Motor neuron (in vitro differentiated cells): ENCODE measurements at regions not wholly inside any gene's neighbourhood (a gene's known extent, or its start where the extent isn't known, plus 50 kb on each side); places are given as distances from the start of the nearest gene placed in this dataset.
"Not testable (repeated sequence)": the region's sequence is repeated elsewhere in the genome, so short reads cannot be mapped to it uniquely, and the experiment has no call there.

Source experiments
- ATAC-seq, 8 experiments: fragments of 200-7000 bp; cut with Tn5 transposase; replicated peaks in 6 of 8; 2 replicates each; pipeline ENCODE4 v1.8.0; 2021; ENCODE audit warnings: mild to moderate bottlenecking in 8 of 8, moderate library complexity in 8 of 8
- H3K27ac ChIP-seq, 2 donors: fragments of 250-450 bp; sonication (Bioruptor Pico); 2 replicates each; pipeline ENCODE4 v1.9.0; 2021; ENCODE audit warnings: antibody characterized with exemption in 2 of 2, mild to moderate bottlenecking in 2 of 2, moderate library complexity in 1 of 2
- H3K4me1 ChIP-seq, 2 donors: fragments of 250-450 bp; sonication (Bioruptor Pico); replicated peaks in 1 of 2; 2 replicates each; pipeline ENCODE4 v1.6.1; 2021; ENCODE audit warnings: antibody characterized with exemption in 2 of 2, mild to moderate bottlenecking in 2 of 2, moderate library complexity in 1 of 2
- H3K4me3 ChIP-seq, 5 donors: fragments of 250-450 bp; sonication (Bioruptor Pico); 2 replicates each; pipeline ENCODE4 v1.9.0; 2021; ENCODE audit warnings: antibody characterized with exemption in 5 of 5, mild to moderate bottlenecking in 5 of 5, moderate library complexity in 4 of 5
- WGBS, 10 experiments: fragments of 450-650 bp; shearing (Covaris generic); methylation state at CpG; one replicate each; pipeline ENCODE4 v1.0.0; 2022; 5-methylcytosine and 5-hydroxymethylcytosine counted together
- in situ Hi-C, 9 experiments: fragments of 400-800 bp; cut with MboI; loops; one replicate each; pipeline ENCODE4 v1.15.0; 2021; ENCODE audit warnings: low sequenced_read_pairs in 9 of 9, low pct_unique_long_range_greater_than_20kb in 2 of 9; ENCODE audit not compliant: unreplicated experiment in 9 of 9

GRCh38 chr11:81966340-81966739, 767.3 kb downstream of the FAM181B start:
- no peak overlapping the region for H3K27ac ChIP-seq
- no peak overlapping the region for H3K4me3 ChIP-seq
- H3K4me1 ChIP-seq = no peaks in the 10 kb centered on the region
- in situ Hi-C loops = no loop called here
- WGBS, 10 experiments = 23 to 96% (median 83%) methylated on average over 2 to 3 of the region's 3 CpGs; no CpG with 5 or more reads in 2 of the 10 experiments
- no peak for ATAC-seq

- H3K27ac ChIP-seq = no peak overlapping the region
- H3K4me1 ChIP-seq = no peaks in the 10 kb centered on the region
- in situ Hi-C loops = no loop called here
- no peak for ATAC-seq
- 15 to 69% (median 49%) methylated on average over 1 to 3 of the region's 3 CpGs for WGBS, 10 experiments
- H3K4me3 ChIP-seq = no peak overlapping the region
Measured at GRCh38 chr11:81963018-81963417, 770.6 kb downstream of the FAM181B start.

- in situ Hi-C loops = no loop called here
- WGBS, 10 experiments = 5 to 97% (median 76%) methylated on average over 3 of the region's 3 CpGs
- Histone ChIP-seq H3K4me1 (no peaks in the 10 kb centered on the region), H3K27ac (no peak overlapping the region), H3K4me3 (no peak overlapping the region)
- peak in 1 of 8 experiments; percentile 15 for ATAC-seq
Measured at GRCh38 chr11:81960443-81960842, 773.2 kb downstream of the FAM181B start.

- Histone ChIP-seq H3K27ac (no peak overlapping the region), H3K4me1 (no peaks in the 10 kb centered on the region), H3K4me3 (no peak overlapping the region)
- in situ Hi-C loops = no loop called here
- 0 to 100% (median 56%) methylated on average over 1 to 2 of the region's 2 CpGs; no CpG with 5 or more reads in 2 of the 10 experiments for WGBS, 10 experiments
- ATAC-seq = no peak
Measured at GRCh38 chr11:81959341-81959740, 774.3 kb downstream of the FAM181B start.

- H3K27ac ChIP-seq, in situ Hi-C loops, ATAC-seq, H3K4me3 ChIP-seq, H3K4me1 ChIP-seq: not testable (repeated sequence)
- 83 to 100% (median 94%) methylated on average over 1 to 6 of the region's 6 CpGs; no CpG with 5 or more reads in 3 of the 10 experiments for WGBS, 10 experiments
Measured at GRCh38 chr11:81954301-81954700, 779.4 kb downstream of the FAM181B start.

- ATAC-seq = peak in 4 of 8 experiments; percentile 40 to 100 (median 78)
- Histone ChIP-seq H3K27ac (no peak overlapping the region), H3K4me3 (no peak overlapping the region), H3K4me1 (no peaks in the 10 kb centered on the region)
- 10 to 100% (median 76%) methylated on average over 1 to 3 of the region's 3 CpGs; no CpG with 5 or more reads in 2 of the 10 experiments for WGBS, 10 experiments
- in situ Hi-C loops = no loop called here
Measured at GRCh38 chr11:81946831-81947230, 786.8 kb downstream of the FAM181B start.

- Histone ChIP-seq H3K27ac (no peak overlapping the region), H3K4me1 (peaks cover 0 to 2% of the 10 kb centered on the region in 2 donors), H3K4me3 (no peak overlapping the region)
- 13 to 83% (median 51%) methylated on average over 2 of the region's 2 CpGs; no CpG with 5 or more reads in 2 of the 10 experiments for WGBS, 10 experiments
- in situ Hi-C loops = no loop called here
- no peak for ATAC-seq
Measured at GRCh38 chr11:81942646-81943045, 791.0 kb downstream of the FAM181B start.

- in situ Hi-C loops = no loop called here
- 20 to 83% (median 50%) methylated on average over 1 to 2 of the region's 2 CpGs; no CpG with 5 or more reads in 2 of the 10 experiments for WGBS, 10 experiments
- peak in 4 of 8 experiments; percentile 10 to 66 (median 37) for ATAC-seq
Measured at GRCh38 chr11:81941998-81942397, 791.7 kb downstream of the FAM181B start.

GRCh38 chr11:81932303-81932702, 801.4 kb downstream of the FAM181B start:
- no peaks in the 10 kb centered on the region for H3K4me1 ChIP-seq
- in situ Hi-C loops = no loop called here
- 22 to 91% (median 76%) methylated on average over 2 of the region's 2 CpGs; no CpG with 5 or more reads in 1 of the 10 experiments for WGBS, 10 experiments
- ATAC-seq = no peak
- H3K27ac ChIP-seq = no peak overlapping the region
- no peak overlapping the region for H3K4me3 ChIP-seq

More at GRCh38 chr11:81941998-81942397, 791.7 kb downstream of the FAM181B start:
- Histone ChIP-seq H3K4me3 (no peak overlapping the region), H3K27ac (no peak overlapping the region), H3K4me1 (peaks cover 0 to 2% of the 10 kb centered on the region in 2 donors)

GRCh38 chr11:81920205-81920604, 813.5 kb downstream of the FAM181B start:
- no peaks in the 10 kb centered on the region for H3K4me1 ChIP-seq
- ATAC-seq = peak in 5 of 8 experiments; percentile 27 to 91 (median 77)
- no peak overlapping the region for H3K4me3 ChIP-seq
- in situ Hi-C loops = no loop called here
- no peak overlapping the region for H3K27ac ChIP-seq

- no peak overlapping the region for H3K4me3 ChIP-seq
- H3K27ac ChIP-seq = no peak overlapping the region
- H3K4me1 ChIP-seq = peaks cover 0 to 6% of the 10 kb centered on the region in 2 donors
- ATAC-seq = no peak
- in situ Hi-C loops = no loop called here
- 60 to 100% (median 67%) methylated on average over 1 of the region's 1 CpG; no CpG with 5 or more reads in 7 of the 10 experiments for WGBS, 10 experiments
Measured at GRCh38 chr11:81916451-81916850, 817.2 kb downstream of the FAM181B start.

- in situ Hi-C loops = no loop called here
- Histone ChIP-seq H3K4me3 (no peak overlapping the region), H3K27ac (no peak overlapping the region), H3K4me1 (peaks cover 0 to 6% of the 10 kb centered on the region in 2 donors)
- no peak for ATAC-seq
Measured at GRCh38 chr11:81915045-81915444, 818.6 kb downstream of the FAM181B start.

- WGBS, 10 experiments = 57 to 100% (median 100%) methylated on average over 1 of the region's 1 CpG; no CpG with 5 or more reads in 5 of the 10 experiments
- no peak for ATAC-seq
Measured at GRCh38 chr11:81913793-81914192, 819.9 kb downstream of the FAM181B start.

GRCh38 chr11:81907996-81908395, 825.7 kb downstream of the FAM181B start:
- Histone ChIP-seq H3K4me3 (no peak overlapping the region), H3K27ac (no peak overlapping the region), H3K4me1 (peaks cover 0 to 3% of the 10 kb centered on the region in 2 donors)
- WGBS, 10 experiments = 0 to 70% (median 21%) methylated on average over 1 to 2 of the region's 2 CpGs; no CpG with 5 or more reads in 1 of the 10 experiments
- no peak for ATAC-seq
- in situ Hi-C loops = no loop called here

More at GRCh38 chr11:81913793-81914192, 819.9 kb downstream of the FAM181B start:
- H3K4me1 ChIP-seq = peaks cover 0 to 6% of the 10 kb centered on the region in 2 donors
- in situ Hi-C loops = no loop called here
- no peak overlapping the region for H3K4me3 ChIP-seq
- H3K27ac ChIP-seq = no peak overlapping the region
